GM23338 (cell line): ENCODE measurements at regions not wholly inside any gene's neighbourhood (a gene's known extent, or its start where the extent isn't known, plus 50 kb on each side); places are given as distances from the start of the nearest gene placed in this dataset.

Source experiments
- ATAC-seq: fragments of 200-7000 bp; cut with Tn5 transposase; 3 replicates; pipeline ENCODE4 v1.9.1; 2020
- DNase-seq: peaks from one replicate; pipeline ENCODE4 v3.0.0-alpha.2; 2015; ENCODE audit warnings: low spot score
- H2AFZ ChIP-seq: fragments of 200-600 bp; sonication (generic); 2 replicates; pipeline ENCODE4 v1.8.0; 2016; ENCODE audit warnings: antibody characterized with exemption, mild to moderate bottlenecking, moderate library complexity
- H3F3A ChIP-seq: fragments of 200-600 bp; sonication (generic); replicated peaks from 2 replicates; pipeline ENCODE4 v1.8.0; 2017; ENCODE audit warnings: antibody characterized with exemption, mixed run types, low read depth
- H3K27ac ChIP-seq: fragments of 200-600 bp; sonication (generic); 2 replicates; pipeline ENCODE4 v1.6.1; 2016; ENCODE audit warnings: low read depth
- H3K27me3 ChIP-seq: fragments of 200-600 bp; sonication (generic); 2 replicates; pipeline ENCODE4 v1.8.0; 2016; ENCODE audit warnings: mild to moderate bottlenecking, mixed run types, moderate library complexity; ENCODE audit not compliant: insufficient read depth
- H3K36me3 ChIP-seq: fragments of 200-600 bp; sonication (generic); 2 replicates; pipeline ENCODE4 v1.8.0; 2016; ENCODE audit warnings: mild to moderate bottlenecking; ENCODE audit not compliant: insufficient read depth
- H3K4me1 ChIP-seq: fragments of 200-600 bp; sonication (generic); 2 replicates; pipeline ENCODE4 v1.8.0; 2016; ENCODE audit warnings: mild to moderate bottlenecking, moderate library complexity; ENCODE audit not compliant: insufficient read depth
- H3K4me2 ChIP-seq: fragments of 200-600 bp; sonication (generic); 2 replicates; pipeline ENCODE4 v1.7.1; 2017; ENCODE audit warnings: mixed run types
- H3K4me3 ChIP-seq: fragments of 200-600 bp; sonication (generic); 2 replicates; pipeline ENCODE4 v1.6.1; 2016; ENCODE audit warnings: mixed run types
- H3K79me2 ChIP-seq: fragments of 200-600 bp; sonication (generic); replicated peaks from 2 replicates; pipeline ENCODE4 v1.8.0; 2017; ENCODE audit warnings: mild to moderate bottlenecking; ENCODE audit not compliant: insufficient read depth
- H3K9me2 ChIP-seq: fragments of 200-600 bp; sonication (generic); 2 replicates; pipeline ENCODE4 v1.8.0; 2017; ENCODE audit not compliant: insufficient read depth
- H4K20me1 ChIP-seq: fragments of 200-600 bp; sonication (generic); replicated peaks from 2 replicates; pipeline ENCODE4 v1.8.0; 2017; ENCODE audit warnings: mild to moderate bottlenecking; ENCODE audit not compliant: insufficient read depth
- H3K27ac Mint-ChIP-seq: 2 replicates; pipeline ENCODE4 v1.8.0; 2020; ENCODE audit warnings: inconsistent platforms, mild to moderate bottlenecking, moderate library complexity, mixed read lengths
- H3K27me3 Mint-ChIP-seq: 3 replicates; pipeline ENCODE4 v1.8.0; 2022; ENCODE audit warnings: low read depth, mild to moderate bottlenecking, moderate library complexity, mixed read lengths, inconsistent platforms; ENCODE audit not compliant: insufficient read depth, poor library complexity
- H3K36me3 Mint-ChIP-seq: 3 replicates; pipeline ENCODE4 v1.8.0; 2021; ENCODE audit warnings: low read depth, mild to moderate bottlenecking, inconsistent platforms, moderate library complexity, mixed read lengths
- H3K4me1 Mint-ChIP-seq: 3 replicates; pipeline ENCODE4 v1.8.0; 2020; ENCODE audit warnings: mild to moderate bottlenecking, inconsistent platforms, mixed read lengths
- H3K4me3 Mint-ChIP-seq: 3 replicates; pipeline ENCODE4 v1.8.0; 2021; ENCODE audit warnings: moderate library complexity, mild to moderate bottlenecking, inconsistent platforms, mixed read lengths
- H3K9me3 Mint-ChIP-seq: 3 replicates; pipeline ENCODE4 v1.8.0; 2020; ENCODE audit warnings: moderate library complexity, mild to moderate bottlenecking, inconsistent platforms, mixed read lengths
- CTCF ChIP-seq, 2 experiments: fragments of 200-600 bp in 1 of 2; sonication (generic) in 1 of 2; conservative IDR thresholded peaks; 2 replicates each; pipeline versions ENCODE4 v1.5.1 to v1.6.1; 2016 to 2017; ENCODE audit warnings: antibody characterized with exemption in 2 of 2, low read depth in 2 of 2, mild to moderate bottlenecking in 2 of 2, moderate library complexity in 1 of 2
- ETS1 ChIP-seq: IDR thresholded peaks from 2 replicates; pipeline ENCODE4 v1.6.1; 2016; ENCODE audit warnings: antibody characterized with exemption
- EZH2 ChIP-seq: fragments of 200-600 bp; sonication (generic); IDR thresholded peaks from one replicate; pipeline ENCODE4 v1.8.0; 2017; ENCODE audit warnings: antibody characterized with exemption, mild to moderate bottlenecking, low read depth; ENCODE audit not compliant: unreplicated experiment
- EZH2phosphoT487 ChIP-seq: fragments of 200-600 bp; sonication (generic); IDR thresholded peaks from one replicate; pipeline ENCODE4 v1.8.1; 2018; ENCODE audit warnings: antibody characterized with exemption; ENCODE audit not compliant: unreplicated experiment
- POLR2AphosphoS5 ChIP-seq: IDR thresholded peaks from 2 replicates; pipeline ENCODE4 v1.6.1; 2016; ENCODE audit warnings: antibody characterized with exemption, low read depth
- STAT1 ChIP-seq: IDR thresholded peaks from one replicate; pipeline ENCODE4 v1.6.1; 2016; ENCODE audit warnings: antibody characterized with exemption; ENCODE audit not compliant: unreplicated experiment
- ZNF114 ChIP-seq: fragments of 250-450 bp; sonication (Bioruptor Pico); IDR thresholded peaks from 2 replicates; pipeline ENCODE4 v1.5.0; 2020; ENCODE audit warnings: mild to moderate bottlenecking, moderate library complexity
- ZNF331 ChIP-seq: fragments of 250-450 bp; sonication (Bioruptor Pico); IDR thresholded peaks from 2 replicates; pipeline ENCODE4 v1.5.0; 2020; ENCODE audit warnings: low read depth, mild to moderate bottlenecking, moderate library complexity
- ZNF462 ChIP-seq: fragments of 250-450 bp; sonication (Bioruptor Pico); IDR thresholded peaks from 2 replicates; pipeline ENCODE4 v1.5.0; 2020; ENCODE audit warnings: mild to moderate bottlenecking, moderate library complexity

GRCh38 chr5:89397096-89397495 is 514.1 kb upstream of the MEF2C start (continued):
- no peak for TF ChIP-seq STAT1
- TF ChIP-seq ZNF331 (CRISPR knock-in tag): no peak
- no peak for TF ChIP-seq CTCF (conservative IDR thresholded peaks at IDR 0.05; ENCODE audit: low read depth in 2 of 2)

- Histone ChIP-seq H2AFZ (peak overlapping the region; percentile 9; the same call in 1 of the 2 replicates), H3K4me1 (no peaks in the 10 kb centered on the region), H4K20me1 (no peaks in the 10 kb centered on the region), H3K79me2 (no peaks in the 10 kb centered on the region), H3K27ac (no peak overlapping the region), H3K4me3 (no peak overlapping the region), H3K27me3 (no peaks in the 10 kb centered on the region), H3K4me2 (no peak overlapping the region), H3K9me2 (no peaks in the 10 kb centered on the region), H3F3A (no peaks in the 10 kb centered on the region), H3K36me3 (no peaks in the 10 kb centered on the region)
- H3K4me3 Mint-ChIP-seq: no peak overlapping the region
- ATAC-seq (no peak), DNase-seq (peak; percentile 7)
- no peaks in the 10 kb centered on the region for H3K9me3 Mint-ChIP-seq
- no peak for TF ChIP-seq ZNF331 (CRISPR knock-in tag)
- no peak for TF ChIP-seq POLR2AphosphoS5
- no peak for TF ChIP-seq EZH2
- no peak for TF ChIP-seq ZNF462
- TF ChIP-seq ETS1: no peak
- no peak for TF ChIP-seq EZH2phosphoT487
- no peak for TF ChIP-seq STAT1
- no peak for TF ChIP-seq ZNF114
- no peak overlapping the region for H3K27ac Mint-ChIP-seq
- H3K27me3 Mint-ChIP-seq: no peaks in the 10 kb centered on the region
- H3K4me1 Mint-ChIP-seq: peaks cover 4% of the 10 kb centered on the region; the same call in 2 of the 3 replicates
- H3K36me3 Mint-ChIP-seq: no peaks in the 10 kb centered on the region
Observed at GRCh38 chr5:89396278-89396954, 513.4 kb upstream of the MEF2C start.
